Skeletal muscle tissue (tissue), 3 donors: ENCODE measurements at regions not wholly inside any gene's neighbourhood (a gene's known extent, or its start where the extent isn't known, plus 50 kb on each side); places are given as distances from the start of the nearest gene placed in this dataset.
A peak's percentile ranks its signal among the peaks of the same experiment; 100 is the strongest.

ENCODE experiments used
- H3K27ac ChIP-seq: one replicate; pipeline ENCODE4 v1.7.0; 2013; ENCODE audit warnings: mild to moderate bottlenecking, low read depth, low read length, inconsistent platforms
- H3K27me3 ChIP-seq, 3 donors: one replicate each; pipeline ENCODE4 v1.7.0; 2013; ENCODE audit warnings: low read length in 3 of 3; ENCODE audit not compliant: control insufficient read depth in 3 of 3, insufficient read depth in 3 of 3
- H3K36me3 ChIP-seq, 3 donors: one replicate each; pipeline ENCODE4 v1.7.0; 2013; ENCODE audit warnings: low read length in 3 of 3; ENCODE audit not compliant: control insufficient read depth in 3 of 3, insufficient read depth in 3 of 3
- H3K4me1 ChIP-seq, 3 donors: one replicate each; pipeline ENCODE4 v1.7.0; 2013; ENCODE audit warnings: low read length in 3 of 3, mild to moderate bottlenecking in 3 of 3; ENCODE audit not compliant: control insufficient read depth in 3 of 3, insufficient read depth in 3 of 3
- H3K4me3 ChIP-seq, 3 donors: one replicate each; pipeline ENCODE4 v1.7.0; 2013; ENCODE audit warnings: low read length in 3 of 3
- H3K9ac ChIP-seq, 3 donors: one replicate each; pipeline ENCODE4 v1.7.0; 2013; ENCODE audit warnings: low read length in 3 of 3, mild to moderate bottlenecking in 3 of 3, moderate library complexity in 2 of 3, low read depth in 1 of 3
- H3K9me3 ChIP-seq, 3 donors: one replicate each; pipeline ENCODE4 v1.7.0; 2013; ENCODE audit warnings: low read length in 3 of 3; ENCODE audit not compliant: control insufficient read depth in 3 of 3
- donor health status: Osteomylitis.

DNA sequence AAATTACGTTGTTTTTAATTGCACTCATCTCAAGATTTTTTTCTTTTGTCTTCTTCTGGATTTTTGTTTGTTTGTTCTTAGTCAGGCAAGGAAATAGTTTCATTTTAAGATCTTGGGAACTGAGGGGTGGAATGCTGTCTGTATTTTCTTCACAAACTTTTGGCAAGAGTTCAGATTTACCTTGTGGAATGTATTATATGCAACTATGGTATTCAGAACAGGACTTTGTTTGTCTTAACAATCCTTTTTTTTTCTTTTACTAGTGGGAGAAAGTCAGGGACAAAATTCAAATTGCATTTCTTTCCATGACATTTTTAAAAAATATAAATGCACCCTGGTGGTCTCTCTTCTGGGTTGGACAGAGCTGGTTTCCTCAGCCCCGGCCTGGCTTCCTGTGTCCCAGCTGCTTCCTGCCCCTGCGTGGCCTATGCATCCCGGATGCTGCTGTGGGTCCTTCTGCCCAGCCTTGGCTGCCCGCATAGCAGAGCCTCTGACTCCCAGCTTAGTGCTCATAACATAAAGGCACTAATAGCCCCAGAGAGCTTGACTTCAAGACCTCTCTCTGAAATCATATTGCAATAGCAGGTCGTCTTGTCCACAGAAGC is 520.7 kb downstream of the QKI start:
- no peaks in the 10 kb centered on the region for H3K36me3 ChIP-seq
- H3K27me3 ChIP-seq, result no peaks in the 10 kb centered on the region
- no peak overlapping the region for H3K9ac ChIP-seq
- H3K4me1 ChIP-seq, result no peaks in the 10 kb centered on the region
- no peak overlapping the region for H3K4me3 ChIP-seq
- no peak overlapping the region for H3K27ac ChIP-seq
- H3K9me3 ChIP-seq, result no peaks in the 10 kb centered on the region

DNA sequence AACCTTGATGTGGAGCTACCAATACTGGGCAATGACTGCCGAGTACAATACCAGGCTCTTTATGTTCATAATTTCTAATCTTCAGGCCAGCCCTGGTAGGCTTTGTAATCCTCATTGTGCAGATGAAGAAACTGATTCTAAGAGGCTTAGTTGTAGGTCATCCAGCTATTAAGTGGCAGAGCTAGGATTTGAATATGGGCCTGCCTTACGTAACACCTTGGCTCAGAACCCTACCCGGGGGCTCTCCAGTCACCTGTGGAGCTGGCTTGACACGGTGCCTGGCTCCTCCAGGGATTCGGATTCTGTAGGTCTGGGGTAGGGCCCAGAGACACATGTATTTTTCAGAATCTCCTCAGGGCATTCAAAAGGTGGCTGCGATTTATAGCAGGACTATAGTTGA is 515.5 kb downstream of the QKI start:
- no peaks in the 10 kb centered on the region for H3K9me3 ChIP-seq
- H3K9ac ChIP-seq, result no peak overlapping the region
- no peak overlapping the region for H3K27ac ChIP-seq
- H3K4me3 ChIP-seq, result no peak overlapping the region
- H3K4me1 ChIP-seq, result peaks cover 0 to 7% (median 4%) of the 10 kb centered on the region in 3 donors
- no peaks in the 10 kb centered on the region for H3K36me3 ChIP-seq
- H3K27me3 ChIP-seq, result no peaks in the 10 kb centered on the region

DNA sequence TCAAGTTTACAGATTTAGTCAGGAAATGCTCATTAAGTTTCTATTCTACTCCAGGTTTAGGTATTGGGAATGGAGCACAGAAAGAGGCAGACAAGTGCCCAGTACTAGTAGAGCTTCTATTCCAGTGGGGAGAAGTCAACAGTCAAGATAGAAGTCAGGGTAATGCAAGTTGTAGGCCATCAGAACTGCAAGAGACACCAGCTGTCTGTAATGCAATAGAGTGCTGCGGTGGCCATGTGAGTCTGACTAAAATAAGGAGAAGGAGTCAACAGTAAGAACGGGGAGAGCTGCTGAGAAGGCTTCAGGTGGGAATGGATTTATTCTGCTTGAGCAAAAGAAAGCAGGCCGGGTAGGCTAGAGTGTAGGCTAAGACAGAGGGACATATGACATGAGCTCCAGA is 515.0 kb downstream of the QKI start:
- H3K27me3 ChIP-seq, result no peaks in the 10 kb centered on the region
- H3K9me3 ChIP-seq, result no peaks in the 10 kb centered on the region
- no peaks in the 10 kb centered on the region for H3K36me3 ChIP-seq
- no peak overlapping the region for H3K4me3 ChIP-seq
- H3K9ac ChIP-seq, result no peak overlapping the region
- H3K4me1 ChIP-seq, result peaks cover 0 to 7% (median 4%) of the 10 kb centered on the region in 3 donors
- no peak overlapping the region for H3K27ac ChIP-seq

DNA sequence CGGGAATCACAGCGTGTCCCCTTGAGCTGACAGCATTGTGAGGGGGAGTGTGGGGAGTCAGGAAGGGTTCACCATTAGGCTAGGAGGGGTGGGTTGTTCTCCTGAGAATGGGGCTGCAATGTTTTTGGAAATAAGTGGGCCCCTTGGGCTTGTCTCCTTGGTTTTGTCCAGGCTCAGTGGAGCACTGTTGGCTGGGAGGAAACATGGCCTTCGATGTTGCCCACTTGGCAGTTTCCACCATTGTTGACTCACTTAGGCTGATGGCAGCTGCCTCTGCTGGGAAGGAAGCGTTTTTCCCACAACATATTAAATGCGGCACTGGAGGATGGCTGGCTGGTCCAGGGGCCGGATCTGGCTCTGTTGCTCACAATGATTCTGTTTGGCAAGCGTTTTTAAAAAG is 512.1 kb downstream of the QKI start:
- H3K9ac ChIP-seq, result no peak overlapping the region
- no peak overlapping the region for H3K27ac ChIP-seq
- no peak overlapping the region for H3K4me3 ChIP-seq
- H3K4me1 ChIP-seq, result peaks cover 0 to 14% (median 7%) of the 10 kb centered on the region in 3 donors
- H3K36me3 ChIP-seq, result no peaks in the 10 kb centered on the region
- no peaks in the 10 kb centered on the region for H3K27me3 ChIP-seq
- H3K9me3 ChIP-seq, result no peaks in the 10 kb centered on the region

DNA sequence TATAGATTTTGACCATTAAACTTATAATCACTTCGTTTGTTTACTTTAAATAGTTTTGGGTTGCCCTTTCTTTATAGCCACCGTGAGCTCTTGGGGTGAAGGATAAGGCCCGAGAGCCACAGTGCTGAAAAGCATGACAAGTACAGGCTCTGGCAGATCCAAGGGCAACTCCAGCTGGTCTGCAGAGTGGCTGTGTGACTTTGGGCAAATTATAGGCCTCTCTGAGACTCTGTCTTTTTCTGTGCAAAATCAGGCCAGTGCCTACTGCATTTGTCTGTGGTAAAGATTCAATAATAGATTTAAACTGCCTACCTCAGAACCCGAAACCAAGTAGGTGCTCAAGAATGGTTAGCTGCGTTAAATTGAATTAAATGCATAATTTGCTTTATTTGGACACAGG is 511.3 kb downstream of the QKI start:
- Histone ChIP-seq H3K9ac (no peak overlapping the region), H3K27ac (no peak overlapping the region), H3K27me3 (no peaks in the 10 kb centered on the region), H3K4me1 (peaks cover 0 to 14% (median 7%) of the 10 kb centered on the region in 3 donors), H3K9me3 (no peaks in the 10 kb centered on the region), H3K36me3 (no peaks in the 10 kb centered on the region), H3K4me3 (no peak overlapping the region)

DNA sequence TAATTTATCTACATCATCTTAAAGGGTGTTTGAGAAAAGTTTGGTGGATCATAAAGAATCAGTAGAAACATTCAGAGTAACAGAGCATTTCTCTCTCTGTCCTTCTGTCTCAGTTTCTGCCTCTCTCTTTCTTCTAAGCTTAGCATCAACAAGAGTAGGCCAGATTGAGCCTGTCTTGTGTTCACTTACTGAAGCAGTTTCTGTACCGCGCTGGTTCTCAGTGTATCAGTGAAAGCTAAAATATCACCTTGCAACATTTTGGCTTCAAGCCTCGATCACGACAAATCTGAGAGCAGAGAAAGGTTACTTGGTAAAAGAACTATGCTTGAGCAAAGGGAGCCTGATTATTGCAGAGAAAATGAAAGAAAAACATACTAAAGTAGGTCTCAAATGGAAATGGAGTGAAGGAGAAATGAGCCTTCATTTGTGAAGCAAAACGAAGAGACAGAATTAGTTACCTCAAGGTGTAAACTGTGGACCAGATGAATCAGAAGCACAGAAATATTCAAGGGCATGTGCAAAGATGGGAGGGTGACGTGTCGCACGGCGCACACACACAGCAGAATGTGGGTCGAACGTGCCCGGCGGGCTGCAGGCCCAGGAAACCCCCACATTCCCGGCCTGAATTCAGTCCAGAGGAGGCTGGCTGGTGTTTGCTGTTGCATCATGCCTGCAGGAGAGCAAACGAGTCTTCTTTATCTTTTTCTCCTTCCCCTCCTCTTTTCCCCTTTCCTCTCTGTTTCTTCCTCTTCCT is 509.3 kb downstream of the QKI start:
- Histone ChIP-seq H3K36me3 (no peaks in the 10 kb centered on the region), H3K9ac (peak overlapping the region; percentile 28 to 69 (median 44)), H3K4me1 (peaks cover 0 to 14% (median 0%) of the 10 kb centered on the region in 3 donors), H3K4me3 (peak overlapping the region; percentile 16 to 48 (median 45)), H3K27ac (peak overlapping the region; percentile 28), H3K9me3 (no peaks in the 10 kb centered on the region), H3K27me3 (no peaks in the 10 kb centered on the region)

DNA sequence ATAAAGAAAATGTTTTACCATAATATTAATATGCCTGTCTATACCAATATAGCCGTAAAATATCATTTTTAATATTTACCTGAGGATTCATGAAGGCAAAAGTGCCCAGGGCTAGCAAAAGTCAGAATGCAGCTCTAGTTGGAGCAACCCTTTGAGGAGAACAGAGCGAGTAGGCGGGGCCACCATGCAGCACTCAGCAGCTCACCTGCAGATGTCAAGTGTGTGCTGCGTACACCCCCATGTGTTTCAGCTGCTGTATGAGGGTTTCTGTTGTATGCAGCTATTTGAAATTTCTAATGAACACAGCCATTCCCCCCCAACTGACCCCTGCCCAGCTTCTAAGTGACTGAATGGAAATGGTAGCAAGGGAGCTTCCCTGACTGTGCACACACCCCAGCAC is 508.0 kb downstream of the QKI start:
- Histone ChIP-seq H3K9me3 (no peaks in the 10 kb centered on the region), H3K4me3 (no peak overlapping the region), H3K36me3 (no peaks in the 10 kb centered on the region), H3K9ac (no peak overlapping the region), H3K27me3 (no peaks in the 10 kb centered on the region), H3K4me1 (peaks cover 0 to 14% (median 0%) of the 10 kb centered on the region in 3 donors), H3K27ac (no peak overlapping the region)

DNA sequence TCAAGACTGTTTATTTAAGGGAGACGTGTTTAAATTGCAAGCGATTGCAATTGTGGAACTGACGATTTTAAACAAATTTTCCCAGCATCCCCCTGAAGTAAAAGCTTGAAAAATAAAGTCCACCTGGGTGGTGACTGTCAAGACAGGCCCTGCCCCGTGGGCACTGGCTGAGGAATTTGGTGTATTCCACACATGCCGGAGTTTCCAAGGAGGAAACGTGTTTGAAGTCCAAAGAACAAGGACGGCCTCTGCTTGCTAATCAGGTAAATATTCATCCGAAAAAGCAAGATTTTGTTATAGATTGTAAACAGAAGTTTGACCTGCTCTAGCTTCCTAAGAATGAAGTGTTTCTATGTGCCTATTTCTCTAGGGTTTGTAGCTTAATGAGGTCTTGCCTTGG is 505.1 kb downstream of the QKI start:
- no peak overlapping the region for H3K9ac ChIP-seq
- H3K27me3 ChIP-seq, result no peaks in the 10 kb centered on the region
- no peaks in the 10 kb centered on the region for H3K36me3 ChIP-seq
- no peak overlapping the region for H3K27ac ChIP-seq
- no peaks in the 10 kb centered on the region for H3K9me3 ChIP-seq
- peaks cover 0 to 10% (median 0%) of the 10 kb centered on the region in 3 donors for H3K4me1 ChIP-seq
- H3K4me3 ChIP-seq, result no peak overlapping the region

DNA sequence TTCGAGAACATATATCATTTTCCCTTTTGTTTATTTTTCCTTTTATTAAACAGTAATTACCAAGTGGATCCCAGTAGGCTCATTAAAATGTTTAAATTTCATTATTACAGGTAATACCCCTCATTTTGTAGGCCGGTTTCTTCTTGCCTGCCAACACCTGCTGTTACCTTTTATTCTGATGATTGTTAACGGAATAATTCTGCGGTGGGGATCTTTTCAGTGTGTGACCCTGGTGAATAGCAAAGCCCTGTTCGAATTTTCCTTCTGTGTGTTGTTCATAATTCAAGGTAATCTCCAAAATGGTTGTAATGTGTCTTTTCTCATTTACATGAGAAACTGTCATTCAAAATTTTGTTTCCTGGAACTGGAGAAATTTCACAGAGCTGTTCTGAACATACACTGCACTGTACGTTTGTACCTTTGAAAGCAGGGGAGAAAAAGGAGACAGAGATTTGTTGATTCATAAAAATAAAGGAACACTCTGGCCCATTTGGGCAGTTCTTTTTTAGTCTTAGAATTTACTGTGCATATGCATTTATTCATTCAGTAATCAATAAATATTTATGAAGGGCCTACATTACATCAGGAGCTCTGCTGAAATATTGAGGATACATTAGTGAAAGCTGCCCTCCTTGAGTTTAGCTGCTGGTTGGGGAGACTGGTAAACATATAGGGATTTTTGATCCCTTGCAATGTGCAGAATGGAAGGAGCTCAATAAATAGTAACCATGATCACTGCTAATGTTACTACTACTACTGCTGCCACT is 502.0 kb downstream of the QKI start:
- no peaks in the 10 kb centered on the region for H3K36me3 ChIP-seq
- no peak overlapping the region for H3K9ac ChIP-seq
- H3K27me3 ChIP-seq, result no peaks in the 10 kb centered on the region
- H3K27ac ChIP-seq, result no peak overlapping the region
- H3K4me3 ChIP-seq, result no peak overlapping the region
- no peaks in the 10 kb centered on the region for H3K9me3 ChIP-seq
- no peaks in the 10 kb centered on the region for H3K4me1 ChIP-seq

DNA sequence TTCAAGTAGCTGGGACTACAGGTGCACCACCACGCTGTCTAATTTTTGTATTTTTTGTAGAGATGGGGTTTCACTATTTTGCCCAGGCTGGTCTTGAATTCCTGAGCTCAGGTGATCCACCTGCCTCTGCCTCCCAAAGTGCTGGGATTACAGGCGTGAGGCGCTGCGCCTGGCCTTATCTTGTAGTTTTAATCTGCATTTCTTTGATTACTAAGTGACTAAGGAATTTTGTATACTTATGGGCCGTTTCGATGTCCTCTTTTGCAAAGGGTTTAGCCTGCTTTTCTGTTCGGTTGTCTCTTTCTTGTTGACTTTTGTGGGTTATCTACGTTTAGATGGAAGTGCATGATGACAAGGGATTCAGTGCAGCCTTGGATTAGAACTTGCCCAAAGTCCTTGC is 500.6 kb downstream of the QKI start:
- Histone ChIP-seq H3K9ac (no peak overlapping the region), H3K27ac (no peak overlapping the region), H3K27me3 (no peaks in the 10 kb centered on the region), H3K36me3 (no peaks in the 10 kb centered on the region), H3K4me3 (no peak overlapping the region), H3K9me3 (no peaks in the 10 kb centered on the region), H3K4me1 (no peaks in the 10 kb centered on the region)
